HG03097 (cell line): ENCODE measurements at regions not wholly inside any gene's neighbourhood (a gene's known extent, or its start where the extent isn't known, plus 50 kb on each side); places are given as distances from the start of the nearest gene placed in this dataset.

Experiments
- ATAC-seq: cut with Tn5 transposase; IDR thresholded peaks from one replicate; pipeline ENCODE4 v1.9.1; 2021; ENCODE audit not compliant: unreplicated experiment, low FRiP score

GRCh38 chr4:20351360-20352162, 99.9 kb downstream of the SLIT2 start:
- ATAC-seq = no peak

- ATAC-seq = no peak
These were observed 100.4 kb downstream of the SLIT2 start for GRCh38 chr4:20352163-20352431.

GRCh38 chr4:20353646-20354045, 101.9 kb downstream of the SLIT2 start:
- ATAC-seq = no peak

- ATAC-seq = no peak
These were observed 102.4 kb downstream of the SLIT2 start for GRCh38 chr4:20354120-20354519.

GRCh38 chr4:20356565-20356964, 104.9 kb downstream of the SLIT2 start:
- ATAC-seq = no peak

GRCh38 chr4:20358110-20358509, 106.4 kb downstream of the SLIT2 start:
- ATAC-seq = no peak

- no peak for ATAC-seq
These were observed 108.0 kb downstream of the SLIT2 start for GRCh38 chr4:20359692-20360091.

- ATAC-seq = no peak
These were observed 110.4 kb downstream of the SLIT2 start for GRCh38 chr4:20362148-20362547.

GRCh38 chr4:20364969-20365368, 113.3 kb downstream of the SLIT2 start:
- ATAC-seq = no peak

GRCh38 chr4:20367446-20367845, 115.7 kb downstream of the SLIT2 start:
- ATAC-seq = no peak

GRCh38 chr4:20368926-20369325, 117.2 kb downstream of the SLIT2 start:
- no peak for ATAC-seq

- ATAC-seq = no peak
These were observed 118.6 kb downstream of the SLIT2 start for GRCh38 chr4:20370274-20370673.

GRCh38 chr4:20376070-20376469, 124.4 kb downstream of the SLIT2 start:
- no peak for ATAC-seq

- ATAC-seq = no peak
These were observed 126.5 kb downstream of the SLIT2 start for GRCh38 chr4:20378181-20378580.

- no peak for ATAC-seq
These were observed 129.3 kb downstream of the SLIT2 start for GRCh38 chr4:20381005-20381404.

- ATAC-seq = no peak
These were observed 131.6 kb downstream of the SLIT2 start for GRCh38 chr4:20383283-20383682.

- ATAC-seq = no peak
These were observed 132.3 kb downstream of the SLIT2 start for GRCh38 chr4:20383969-20384368.

GRCh38 chr4:20384456-20384855, 132.8 kb downstream of the SLIT2 start:
- ATAC-seq = no peak

GRCh38 chr4:20386001-20386740, 134.5 kb downstream of the SLIT2 start:
- no peak for ATAC-seq

GRCh38 chr4:20386906-20387305, 135.2 kb downstream of the SLIT2 start:
- ATAC-seq = no peak

- no peak for ATAC-seq
These were observed 139.5 kb downstream of the SLIT2 start for GRCh38 chr4:20391198-20391597.

GRCh38 chr4:20391912-20392311, 140.2 kb downstream of the SLIT2 start:
- no peak for ATAC-seq
